Epithelial cell of esophagus (primary cell): ENCODE measurements at regions not wholly inside any gene's neighbourhood (a gene's known extent, or its start where the extent isn't known, plus 50 kb on each side); places are given as distances from the start of the nearest gene placed in this dataset.

ENCODE experiments used
- DNase-seq: peaks from one replicate; pipeline ENCODE4 v3.0.0; 2010; ENCODE audit warnings: low read depth
- H3K4me3 ChIP-seq: 2 replicates; pipeline ENCODE4 v1.5.1; 2011; ENCODE audit warnings: mild to moderate bottlenecking, low read length, control low read depth
- CTCF ChIP-seq: IDR thresholded peaks from 2 replicates; pipeline ENCODE4 v1.5.1; 2011; ENCODE audit warnings: low read depth, mild to moderate bottlenecking, low read length, control low read depth, inconsistent platforms; ENCODE audit not compliant: insufficient read depth; ENCODE audit errors: missing control alignments

- no peak for DNase-seq
- no peak for TF ChIP-seq CTCF
- no peak overlapping the region for H3K4me3 ChIP-seq
These were observed 112.4 kb upstream of the PRLR start for GRCh38 chr5:35342664-35343063.

GRCh38 chr5:35341189-35341588, 110.9 kb upstream of the PRLR start:
- no peak for TF ChIP-seq CTCF
- no peak for DNase-seq
- H3K4me3 ChIP-seq = no peak overlapping the region

GRCh38 chr5:35339616-35340100, 109.4 kb upstream of the PRLR start:
- H3K4me3 ChIP-seq = no peak overlapping the region
- DNase-seq = no peak
- no peak for TF ChIP-seq CTCF

GRCh38 chr5:35339006-35339405, 108.7 kb upstream of the PRLR start:
- TF ChIP-seq CTCF = no peak
- no peak for DNase-seq
- no peak overlapping the region for H3K4me3 ChIP-seq

- no peak for TF ChIP-seq CTCF
- H3K4me3 ChIP-seq = no peak overlapping the region
- no peak for DNase-seq
These were observed 107.8 kb upstream of the PRLR start for GRCh38 chr5:35338157-35338453.

GRCh38 chr5:35337340-35338156, 107.3 kb upstream of the PRLR start:
- no peak overlapping the region for H3K4me3 ChIP-seq
- no peak for TF ChIP-seq CTCF
- DNase-seq = no peak

GRCh38 chr5:35336230-35336629, 105.9 kb upstream of the PRLR start:
- TF ChIP-seq CTCF = no peak
- DNase-seq = no peak
- no peak overlapping the region for H3K4me3 ChIP-seq
